ENCODE measurements at regions not wholly inside any gene's neighbourhood (a gene's known extent, or its start where the extent isn't known, plus 50 kb on each side); places are given as distances from the start of the nearest gene placed in this dataset.
A peak's percentile ranks its signal among the peaks of the same experiment; 100 is the strongest.

- Histone ChIP-seq H3K9me3 (ENCODE audit: control insufficient read depth in 4 of 4, insufficient read depth in 3 of 4, low read length in 3 of 4) (no peaks in the 10 kb centered on the region), H3K9ac (ENCODE audit: insufficient read depth in 1 of 2, low read length in 2 of 2) (no peak overlapping the region), H3K27me3 (ENCODE audit: control insufficient read depth in 3 of 3, insufficient read depth in 3 of 3, low read length in 2 of 3) (no peaks in the 10 kb centered on the region), H3K4me3 (no peak overlapping the region), H3K4me1 (ENCODE audit: control insufficient read depth in 5 of 5, insufficient read depth in 5 of 5, low read length in 5 of 5) (peaks cover 0 to 10% (median 0%) of the 10 kb centered on the region in 5 donors), H3K27ac (ENCODE audit: low read depth in 1 of 2, low read length in 1 of 2) (no peak overlapping the region), H3K36me3 (ENCODE audit: control insufficient read depth in 4 of 4, insufficient read depth in 4 of 4, low read length in 4 of 4) (no peaks in the 10 kb centered on the region)
- DNase-seq (peak in 2 of 3 donors; percentile 42 to 54), ATAC-seq (ENCODE audit: insufficient read depth, low FRiP score) (no peak)
- TF ChIP-seq CTCF (IDR thresholded peaks at IDR 0.05; ENCODE audit: control extremely low read depth, extremely low read depth) = no peak
- WGBS, 2 donors = 90 to 94% methylated on average over 5 of the region's 5 CpGs
These were observed 235.4 kb downstream of the EBLN2 start for GRCh38 chr3:73296859-73297258.

- peaks cover 0 to 3% (median 0%) of the 10 kb centered on the region in 5 donors for H3K4me1 ChIP-seq (ENCODE audit: control insufficient read depth in 5 of 5, insufficient read depth in 5 of 5, low read length in 5 of 5)
- ATAC-seq (ENCODE audit: insufficient read depth, low FRiP score) = no peak
- H3K9ac ChIP-seq (ENCODE audit: insufficient read depth in 1 of 2, low read length in 2 of 2) = no peak overlapping the region
- no peak for DNase-seq
- TF ChIP-seq CTCF (IDR thresholded peaks at IDR 0.05; ENCODE audit: control extremely low read depth, extremely low read depth) = no peak
- H3K36me3 ChIP-seq (ENCODE audit: control insufficient read depth in 4 of 4, insufficient read depth in 4 of 4, low read length in 4 of 4) = no peaks in the 10 kb centered on the region
- H3K4me3 ChIP-seq = no peak overlapping the region
- 62 to 70% methylated on average over 11 of the region's 11 CpGs for WGBS, 2 donors
- peaks cover 0 to 4% (median 0%) of the 10 kb centered on the region in 4 donors for H3K9me3 ChIP-seq (ENCODE audit: control insufficient read depth in 4 of 4, insufficient read depth in 3 of 4, low read length in 3 of 4)
- H3K27ac ChIP-seq (ENCODE audit: low read depth in 1 of 2, low read length in 1 of 2) = no peak overlapping the region
- H3K27me3 ChIP-seq (ENCODE audit: control insufficient read depth in 3 of 3, insufficient read depth in 3 of 3, low read length in 2 of 3) = no peaks in the 10 kb centered on the region
These were observed 237.1 kb downstream of the EBLN2 start for GRCh38 chr3:73298243-73299183.

GRCh38 chr3:73299184-73299691 lies 237.8 kb downstream of the EBLN2 start:
- Histone ChIP-seq H3K4me1 (ENCODE audit: control insufficient read depth in 5 of 5, insufficient read depth in 5 of 5, low read length in 5 of 5) (peaks cover 0 to 3% (median 0%) of the 10 kb centered on the region in 5 donors), H3K27me3 (ENCODE audit: control insufficient read depth in 3 of 3, insufficient read depth in 3 of 3, low read length in 2 of 3) (no peaks in the 10 kb centered on the region), H3K27ac (ENCODE audit: low read depth in 1 of 2, low read length in 1 of 2) (no peak overlapping the region), H3K4me3 (no peak overlapping the region), H3K9me3 (ENCODE audit: control insufficient read depth in 4 of 4, insufficient read depth in 3 of 4, low read length in 3 of 4) (peaks cover 0 to 4% (median 0%) of the 10 kb centered on the region in 4 donors), H3K36me3 (ENCODE audit: control insufficient read depth in 4 of 4, insufficient read depth in 4 of 4, low read length in 4 of 4) (no peaks in the 10 kb centered on the region), H3K9ac (ENCODE audit: insufficient read depth in 1 of 2, low read length in 2 of 2) (no peak overlapping the region)
- DNase-seq = no peak
- ATAC-seq (ENCODE audit: insufficient read depth, low FRiP score) = no peak
- 79 to 83% methylated on average over 5 of the region's 5 CpGs for WGBS, 2 donors
- TF ChIP-seq CTCF (IDR thresholded peaks at IDR 0.05; ENCODE audit: control extremely low read depth, extremely low read depth) = no peak

Measured in lung (tissue), 11 donors.